Bronchial epithelial cell (primary cell): ENCODE measurements at regions not wholly inside any gene's neighbourhood (a gene's known extent, or its start where the extent isn't known, plus 50 kb on each side); places are given as distances from the start of the nearest gene placed in this dataset.

Experiments
- DNase-seq: peaks from one replicate; pipeline ENCODE4 v3.0.0-alpha.2; 2010; ENCODE audit warnings: low read depth
- FAIRE-seq: peaks from 2 replicates; lab custom pipeline; 2011; peaks lifted over from hg19 to GRCh38; lab: Jason Lieb, UNC
- H3K27me3 ChIP-seq: 2 replicates; pipeline ENCODE4 v1.5.1; 2011; ENCODE audit warnings: low read length; ENCODE audit not compliant: control insufficient read depth, insufficient read depth
- H3K36me3 ChIP-seq: 2 replicates; pipeline ENCODE4 v1.5.1; 2011; ENCODE audit warnings: low read length; ENCODE audit not compliant: control insufficient read depth, insufficient read depth
- H3K4me3 ChIP-seq: 2 replicates; pipeline ENCODE4 v1.5.1; 2011; ENCODE audit warnings: mild to moderate bottlenecking, low read depth, low read length, control low read depth
- CTCF ChIP-seq: IDR thresholded peaks from 2 replicates; pipeline ENCODE4 v1.5.1; 2011; ENCODE audit warnings: mild to moderate bottlenecking, moderate library complexity, low read length, control low read depth, inconsistent platforms; ENCODE audit not compliant: insufficient read depth, severe bottlenecking

GRCh38 chr16:6031102-6031501, 933.5 kb upstream of the EEF2KMT start:
- DNase-seq (no peak), FAIRE-seq (no peak)
- Histone ChIP-seq H3K27me3 (no peaks in the 10 kb centered on the region), H3K4me3 (no peak overlapping the region), H3K36me3 (no peaks in the 10 kb centered on the region)
- no peak for TF ChIP-seq CTCF

GRCh38 chr16:6027733-6028132, 930.1 kb upstream of the EEF2KMT start:
- FAIRE-seq (no peak), DNase-seq (no peak)
- no peak for TF ChIP-seq CTCF

GRCh38 chr16:6023449-6023848, 925.9 kb upstream of the EEF2KMT start:
- DNase-seq = no peak
- H3K27me3 ChIP-seq = peaks cover 2% of the 10 kb centered on the region

More at GRCh38 chr16:6027733-6028132, 930.1 kb upstream of the EEF2KMT start:
- Histone ChIP-seq H3K36me3 (no peaks in the 10 kb centered on the region), H3K4me3 (no peak overlapping the region), H3K27me3 (no peaks in the 10 kb centered on the region)

GRCh38 chr16:6021276-6021943, 923.8 kb upstream of the EEF2KMT start:
- no peaks in the 10 kb centered on the region for H3K36me3 ChIP-seq
- TF ChIP-seq CTCF = no peak
- no peak for FAIRE-seq

More at GRCh38 chr16:6023449-6023848, 925.9 kb upstream of the EEF2KMT start:
- no peak for TF ChIP-seq CTCF
- FAIRE-seq = no peak
- H3K36me3 ChIP-seq = no peaks in the 10 kb centered on the region
- H3K4me3 ChIP-seq = no peak overlapping the region

GRCh38 chr16:6020162-6020985, 922.8 kb upstream of the EEF2KMT start:
- Histone ChIP-seq H3K4me3 (no peak overlapping the region), H3K27me3 (peaks cover 2% of the 10 kb centered on the region), H3K36me3 (no peaks in the 10 kb centered on the region)
- no peak for DNase-seq
- TF ChIP-seq CTCF = no peak
- no peak for FAIRE-seq

More at GRCh38 chr16:6021276-6021943, 923.8 kb upstream of the EEF2KMT start:
- H3K4me3 ChIP-seq = no peak overlapping the region
- peaks cover 2% of the 10 kb centered on the region for H3K27me3 ChIP-seq
- no peak for DNase-seq
